NCI-H187 treated with DMSO at 0.1 percent for 48 hours (cell line): ENCODE measurements at regions not wholly inside any gene's neighbourhood (a gene's known extent, or its start where the extent isn't known, plus 50 kb on each side); places are given as distances from the start of the nearest gene placed in this dataset.

ENCODE experiments used
- DNase-seq: peaks from one replicate; lab custom pipeline; 2025; lab: John Stamatoyannopoulos, UW

GRCh38 chr17:36864827-36865430 lies 72.3 kb upstream of the LHX1 start:
- no peak for DNase-seq

GRCh38 chr17:36867716-36868341 lies 69.4 kb upstream of the LHX1 start:
- no peak for DNase-seq

- DNase-seq, result no peak
These were observed 68.5 kb upstream of the LHX1 start for GRCh38 chr17:36868777-36869176.

GRCh38 chr17:36869441-36869840 lies 67.8 kb upstream of the LHX1 start:
- no peak for DNase-seq

- DNase-seq, result no peak
These were observed 67.2 kb upstream of the LHX1 start for GRCh38 chr17:36869856-36870719.

- DNase-seq, result no peak
These were observed 66.6 kb upstream of the LHX1 start for GRCh38 chr17:36870720-36870999.

GRCh38 chr17:36875698-36876293 lies 61.5 kb upstream of the LHX1 start:
- DNase-seq, result no peak

- DNase-seq, result no peak
These were observed 60.3 kb upstream of the LHX1 start for GRCh38 chr17:36876966-36877365.

GRCh38 chr17:36877771-36878170 lies 59.5 kb upstream of the LHX1 start:
- DNase-seq, result no peak

GRCh38 chr17:36878216-36878615 lies 59.1 kb upstream of the LHX1 start:
- no peak for DNase-seq

GRCh38 chr17:36879027-36879426 lies 58.2 kb upstream of the LHX1 start:
- no peak for DNase-seq

GRCh38 chr17:36879624-36880131 lies 57.6 kb upstream of the LHX1 start:
- DNase-seq, result no peak

GRCh38 chr17:36880268-36880905 lies 56.9 kb upstream of the LHX1 start:
- DNase-seq, result no peak

- DNase-seq, result no peak
These were observed 56.0 kb upstream of the LHX1 start for GRCh38 chr17:36881323-36881722.

GRCh38 chr17:36884495-36885152 lies 52.7 kb upstream of the LHX1 start:
- DNase-seq, result no peak

- DNase-seq, result no peak
These were observed 52.0 kb upstream of the LHX1 start for GRCh38 chr17:36885153-36885735.

GRCh38 chr17:36885771-36886377 lies 51.4 kb upstream of the LHX1 start:
- no peak for DNase-seq
